ENCODE measurements at regions not wholly inside any gene's neighbourhood (a gene's known extent, or its start where the extent isn't known, plus 50 kb on each side); places are given as distances from the start of the nearest gene placed in this dataset.

- no peak overlapping the region for H3K27ac ChIP-seq
- no peaks in the 10 kb centered on the region for H4K20me1 ChIP-seq
- H3K9ac ChIP-seq = no peak overlapping the region
- no peak overlapping the region for H3K4me2 ChIP-seq
- no peaks in the 10 kb centered on the region for H3K36me3 ChIP-seq
- no peaks in the 10 kb centered on the region for H3K9me3 ChIP-seq
- no peak for TF ChIP-seq Cebpa-rat (IDR thresholded peaks at IDR 0.05)
- no peaks in the 10 kb centered on the region for H3K27me3 ChIP-seq
- H3K4me3 ChIP-seq = no peak overlapping the region
- H3K4me1 ChIP-seq = peaks cover 10% of the 10 kb centered on the region
These were observed 535.0 kb downstream of the CDK5RAP2 start for GRCh38 chr9:120045011-120045410.

- no peak for TF ChIP-seq Cebpa-rat (IDR thresholded peaks at IDR 0.05)
- H3K9ac ChIP-seq = no peak overlapping the region
- H3K27me3 ChIP-seq = no peaks in the 10 kb centered on the region
- no peaks in the 10 kb centered on the region for H3K9me3 ChIP-seq
- no peak overlapping the region for H3K4me2 ChIP-seq
- H3K27ac ChIP-seq = no peak overlapping the region
- H3K4me1 ChIP-seq = peaks cover 10% of the 10 kb centered on the region
- no peaks in the 10 kb centered on the region for H4K20me1 ChIP-seq
- H3K36me3 ChIP-seq = no peaks in the 10 kb centered on the region
- H3K4me3 ChIP-seq = no peak overlapping the region
These were observed 536.5 kb downstream of the CDK5RAP2 start for GRCh38 chr9:120043448-120043847.

- H3K4me3 ChIP-seq = no peak overlapping the region
- H3K9ac ChIP-seq = no peak overlapping the region
- no peak for TF ChIP-seq Cebpa-rat (IDR thresholded peaks at IDR 0.05)
- peaks cover 10% of the 10 kb centered on the region for H3K4me1 ChIP-seq
- H4K20me1 ChIP-seq = no peaks in the 10 kb centered on the region
- no peaks in the 10 kb centered on the region for H3K9me3 ChIP-seq
- no peaks in the 10 kb centered on the region for H3K27me3 ChIP-seq
- no peaks in the 10 kb centered on the region for H3K36me3 ChIP-seq
- no peak overlapping the region for H3K27ac ChIP-seq
- 0 out of 2 replicates have a peak overlapping the region, but pooled peaks have one; percentile 2 for H3K4me2 ChIP-seq
These were observed 539.1 kb downstream of the CDK5RAP2 start for GRCh38 chr9:120040896-120041295.

- no peaks in the 10 kb centered on the region for H3K27me3 ChIP-seq
- no peaks in the 10 kb centered on the region for H3K9me3 ChIP-seq
- H3K27ac ChIP-seq = no peak overlapping the region
- H3K4me2 ChIP-seq = no peak overlapping the region
- no peaks in the 10 kb centered on the region for H4K20me1 ChIP-seq
- TF ChIP-seq Cebpa-rat (IDR thresholded peaks at IDR 0.05) = no peak
- H3K4me1 ChIP-seq = peaks cover 10% of the 10 kb centered on the region
- H3K9ac ChIP-seq = no peak overlapping the region
- H3K4me3 ChIP-seq = no peak overlapping the region
- no peaks in the 10 kb centered on the region for H3K36me3 ChIP-seq
These were observed 541.6 kb downstream of the CDK5RAP2 start for GRCh38 chr9:120038342-120038741.

GRCh38 chr9:120032639-120033038 is 547.3 kb downstream of the CDK5RAP2 start:
- Histone ChIP-seq H3K27ac (no peak overlapping the region), H3K9ac (no peak overlapping the region), H4K20me1 (no peaks in the 10 kb centered on the region), H3K9me3 (no peaks in the 10 kb centered on the region), H3K27me3 (no peaks in the 10 kb centered on the region), H3K4me1 (no peaks in the 10 kb centered on the region), H3K4me3 (no peak overlapping the region), H3K4me2 (no peak overlapping the region), H3K36me3 (no peaks in the 10 kb centered on the region)
- TF ChIP-seq Cebpa-rat (IDR thresholded peaks at IDR 0.05) = no peak

GRCh38 chr9:120030847-120031246 is 549.1 kb downstream of the CDK5RAP2 start:
- no peak overlapping the region for H3K4me2 ChIP-seq
- H3K36me3 ChIP-seq = no peaks in the 10 kb centered on the region
- no peaks in the 10 kb centered on the region for H3K4me1 ChIP-seq
- no peaks in the 10 kb centered on the region for H3K9me3 ChIP-seq
- no peak overlapping the region for H3K9ac ChIP-seq
- H3K27me3 ChIP-seq = no peaks in the 10 kb centered on the region
- H4K20me1 ChIP-seq = no peaks in the 10 kb centered on the region
- no peak for TF ChIP-seq Cebpa-rat (IDR thresholded peaks at IDR 0.05)
- no peak overlapping the region for H3K4me3 ChIP-seq
- no peak overlapping the region for H3K27ac ChIP-seq

GRCh38 chr9:120018550-120018949 is 561.4 kb downstream of the CDK5RAP2 start:
- Histone ChIP-seq H3K4me3 (no peak overlapping the region), H3K4me2 (no peak overlapping the region), H3K9ac (no peak overlapping the region), H3K27me3 (no peaks in the 10 kb centered on the region), H3K36me3 (no peaks in the 10 kb centered on the region), H3K27ac (no peak overlapping the region), H4K20me1 (no peaks in the 10 kb centered on the region), H3K9me3 (0 out of 2 replicates have a peak, but pooled peaks cover 5% of the 10 kb centered on the region), H3K4me1 (no peaks in the 10 kb centered on the region)
- no peak for TF ChIP-seq Cebpa-rat (IDR thresholded peaks at IDR 0.05)

- Histone ChIP-seq H3K27me3 (no peaks in the 10 kb centered on the region), H4K20me1 (no peaks in the 10 kb centered on the region), H3K4me2 (no peak overlapping the region), H3K27ac (no peak overlapping the region), H3K4me3 (no peak overlapping the region), H3K36me3 (no peaks in the 10 kb centered on the region), H3K4me1 (no peaks in the 10 kb centered on the region), H3K9me3 (0 out of 2 replicates have a peak, but pooled peaks cover 5% of the 10 kb centered on the region), H3K9ac (no peak overlapping the region)
- no peak for TF ChIP-seq Cebpa-rat (IDR thresholded peaks at IDR 0.05)
These were observed 561.9 kb downstream of the CDK5RAP2 start for GRCh38 chr9:120018037-120018436.

GRCh38 chr9:120016231-120016630 is 563.7 kb downstream of the CDK5RAP2 start:
- H3K4me3 ChIP-seq = no peak overlapping the region

GRCh38 chr9:120014796-120015195 is 565.2 kb downstream of the CDK5RAP2 start:
- H3K4me3 ChIP-seq = no peak overlapping the region
- H3K27ac ChIP-seq = no peak overlapping the region
- H4K20me1 ChIP-seq = no peaks in the 10 kb centered on the region
- no peak overlapping the region for H3K9ac ChIP-seq
- TF ChIP-seq Cebpa-rat (IDR thresholded peaks at IDR 0.05) = no peak
- no peaks in the 10 kb centered on the region for H3K4me1 ChIP-seq
- H3K9me3 ChIP-seq = no peaks in the 10 kb centered on the region
- no peak overlapping the region for H3K4me2 ChIP-seq
- H3K27me3 ChIP-seq = no peaks in the 10 kb centered on the region
- H3K36me3 ChIP-seq = no peaks in the 10 kb centered on the region

More at GRCh38 chr9:120016231-120016630, 563.7 kb downstream of the CDK5RAP2 start:
- Histone ChIP-seq H3K4me2 (no peak overlapping the region), H3K9ac (no peak overlapping the region), H3K4me1 (no peaks in the 10 kb centered on the region), H3K9me3 (no peaks in the 10 kb centered on the region), H4K20me1 (no peaks in the 10 kb centered on the region), H3K36me3 (no peaks in the 10 kb centered on the region), H3K27ac (no peak overlapping the region), H3K27me3 (no peaks in the 10 kb centered on the region)
- no peak for TF ChIP-seq Cebpa-rat (IDR thresholded peaks at IDR 0.05)

GRCh38 chr9:120009856-120010255 is 570.1 kb downstream of the CDK5RAP2 start:
- no peaks in the 10 kb centered on the region for H3K9me3 ChIP-seq
- no peak overlapping the region for H3K4me3 ChIP-seq
- no peak overlapping the region for H3K27ac ChIP-seq
- no peaks in the 10 kb centered on the region for H4K20me1 ChIP-seq
- no peak for TF ChIP-seq Cebpa-rat (IDR thresholded peaks at IDR 0.05)
- H3K4me1 ChIP-seq = no peaks in the 10 kb centered on the region
- H3K9ac ChIP-seq = no peak overlapping the region
- H3K4me2 ChIP-seq = no peak overlapping the region
- no peaks in the 10 kb centered on the region for H3K27me3 ChIP-seq
- no peaks in the 10 kb centered on the region for H3K36me3 ChIP-seq
